Neural cell (in vitro differentiated cells): ENCODE measurements at regions not wholly inside any gene's neighbourhood (a gene's known extent, or its start where the extent isn't known, plus 50 kb on each side); places are given as distances from the start of the nearest gene placed in this dataset.
"Not testable (repeated sequence)": the region's sequence is repeated elsewhere in the genome, so short reads cannot be mapped to it uniquely, and the experiment has no call there.

Experiments used
- H2AFZ ChIP-seq: fragments of 200-600, 300-800 bp; sonication (generic), shearing (Covaris generic); 2 replicates; pipeline ENCODE4 v1.6.0; 2014; ENCODE audit warnings: low read depth, mild to moderate bottlenecking, antibody characterized with exemption, low read length, moderate library complexity
- H3F3A ChIP-seq: fragments of 200-600 bp; shearing (Covaris generic); 2 replicates; pipeline ENCODE4 v1.6.1; 2016; ENCODE audit warnings: mild to moderate bottlenecking, moderate library complexity, mixed read lengths, antibody characterized with exemption, low read length; ENCODE audit not compliant: insufficient read depth, poor library complexity, severe bottlenecking
- H3K27ac ChIP-seq: fragments of 200-600, 300-800 bp; sonication (generic), shearing (Covaris generic); 2 replicates; pipeline ENCODE4 v1.5.1; 2014; ENCODE audit warnings: mild to moderate bottlenecking, low read length, moderate library complexity
- H3K27me3 ChIP-seq: fragments of 300-800, 200-600 bp; sonication (generic), shearing (Covaris generic); 2 replicates; pipeline ENCODE4 v1.6.0; 2014; ENCODE audit warnings: mild to moderate bottlenecking, low read depth, low read length, moderate library complexity; ENCODE audit not compliant: insufficient read depth
- H3K36me3 ChIP-seq: fragments of 300-800, 200-600 bp; sonication (generic), shearing (Covaris generic); 2 replicates; pipeline ENCODE4 v1.5.1; 2014; ENCODE audit warnings: mild to moderate bottlenecking, antibody characterized with exemption, low read length, moderate library complexity; ENCODE audit not compliant: insufficient read depth
- H3K4me2 ChIP-seq: fragments of 300-800, 200-600 bp; sonication (generic), shearing (Covaris generic); 2 replicates; pipeline ENCODE4 v1.6.0; 2014; ENCODE audit warnings: mild to moderate bottlenecking, low read length
- H3K4me3 ChIP-seq: fragments of 300-800, 200-600 bp; sonication (generic), shearing (Covaris generic); 2 replicates; pipeline ENCODE4 v1.5.1; 2014; ENCODE audit warnings: mild to moderate bottlenecking, low read length, moderate library complexity
- H3K79me2 ChIP-seq: fragments of 200-600 bp; shearing (Covaris generic); replicated peaks from 2 replicates; pipeline ENCODE4 v1.6.0; 2014; ENCODE audit warnings: mild to moderate bottlenecking, low read length, moderate library complexity; ENCODE audit not compliant: insufficient read depth
- H3K9ac ChIP-seq: fragments of 300-800, 200-600 bp; sonication (generic), shearing (Covaris generic); 2 replicates; pipeline ENCODE4 v1.6.1; 2016; ENCODE audit warnings: mild to moderate bottlenecking, low read length, mixed read lengths
- H3K9me2 ChIP-seq: fragments of 200-600 bp; shearing (Covaris generic); 2 replicates; pipeline ENCODE4 v1.6.1; 2016; ENCODE audit warnings: mild to moderate bottlenecking, low read length, mixed read lengths; ENCODE audit not compliant: insufficient read depth
- H3K9me3 ChIP-seq: fragments of 200-600, 300-800 bp; sonication (generic), shearing (Covaris generic); 2 replicates; pipeline ENCODE4 v1.6.1; 2016; ENCODE audit warnings: mild to moderate bottlenecking, mixed run types, low read length, moderate library complexity, mixed read lengths
- H4K20me1 ChIP-seq: fragments of 200-600 bp; shearing (Covaris generic); 2 replicates; pipeline ENCODE4 v1.6.1; 2016; ENCODE audit warnings: mild to moderate bottlenecking, mixed run types; ENCODE audit not compliant: insufficient read depth
- CTCF ChIP-seq: fragments of 450-650 bp; IDR thresholded peaks from 2 replicates; pipeline ENCODE4 v1.5.1; 2014; ENCODE audit warnings: antibody characterized with exemption, mild to moderate bottlenecking, moderate library complexity; ENCODE audit not compliant: poor library complexity, severe bottlenecking
- EP300 ChIP-seq: fragments of 450-650 bp; conservative IDR thresholded peaks from 2 replicates; pipeline ENCODE4 v1.6.1; 2014; ENCODE audit warnings: antibody characterized with exemption, mild to moderate bottlenecking, moderate library complexity; ENCODE audit not compliant: poor library complexity, severe bottlenecking
- EZH2 ChIP-seq: fragments of 200-600, 300-800 bp; shearing (Covaris generic), sonication (generic); IDR thresholded peaks from 2 replicates; pipeline ENCODE4 v1.6.1; 2014; ENCODE audit warnings: antibody characterized with exemption, low read length, borderline replicate concordance, mild to moderate bottlenecking; ENCODE audit not compliant: insufficient read depth, poor library complexity, severe bottlenecking
- MXI1 ChIP-seq: fragments of 450-650 bp; conservative IDR thresholded peaks from 2 replicates; pipeline ENCODE4 v1.6.1; 2014; ENCODE audit warnings: antibody characterized with exemption, mild to moderate bottlenecking; ENCODE audit not compliant: poor library complexity, severe bottlenecking
- POLR2AphosphoS5 ChIP-seq: IDR thresholded peaks from 2 replicates; pipeline ENCODE4 v1.6.1; 2012
- RAD21 ChIP-seq: fragments of 450-650 bp; conservative IDR thresholded peaks from 2 replicates; pipeline ENCODE4 v1.6.1; 2014; ENCODE audit warnings: antibody characterized with exemption, mild to moderate bottlenecking, moderate library complexity
- REST ChIP-seq: IDR thresholded peaks from 2 replicates; pipeline ENCODE4 v1.6.1; 2012; ENCODE audit warnings: borderline replicate concordance
- SMC3 ChIP-seq: fragments of 450-650 bp; conservative IDR thresholded peaks from 2 replicates; pipeline ENCODE4 v1.6.1; 2014; ENCODE audit warnings: antibody characterized with exemption, mild to moderate bottlenecking, moderate library complexity; ENCODE audit not compliant: poor library complexity
- TAF1 ChIP-seq: IDR thresholded peaks from 2 replicates; pipeline ENCODE4 v1.6.1; 2012; ENCODE audit warnings: low read depth

GRCh38 chr4:75284831-75285230 is 229.4 kb downstream of the RCHY1 start:
- Histone ChIP-seq H3K27ac (no peak overlapping the region), H4K20me1 (no peaks in the 10 kb centered on the region)

GRCh38 chr4:75280461-75280860 is 233.7 kb downstream of the RCHY1 start:
- H3K9ac ChIP-seq, H2AFZ ChIP-seq, H3K27ac ChIP-seq, H4K20me1 ChIP-seq, H3K9me3 ChIP-seq, H3K9me2 ChIP-seq, H3K79me2 ChIP-seq, H3K4me2 ChIP-seq, H3K36me3 ChIP-seq, H3K4me3 ChIP-seq, H3F3A ChIP-seq, H3K27me3 ChIP-seq: not testable (repeated sequence)

More at GRCh38 chr4:75284831-75285230, 229.4 kb downstream of the RCHY1 start:
- H3K36me3 ChIP-seq, result no peaks in the 10 kb centered on the region
- H3K9me2 ChIP-seq, result no peaks in the 10 kb centered on the region
- no peak overlapping the region for H2AFZ ChIP-seq
- no peaks in the 10 kb centered on the region for H3K27me3 ChIP-seq
- no peaks in the 10 kb centered on the region for H3F3A ChIP-seq
- no peak overlapping the region for H3K9ac ChIP-seq
- TF ChIP-seq MXI1 (no peak), POLR2AphosphoS5 (no peak), EZH2 (no peak), CTCF (no peak), REST (no peak), RAD21 (no peak), SMC3 (no peak), TAF1 (no peak), EP300 (no peak)
- H3K9me3 ChIP-seq, result no peaks in the 10 kb centered on the region
- no peaks in the 10 kb centered on the region for H3K79me2 ChIP-seq
- H3K4me3 ChIP-seq, result no peak overlapping the region
- H3K4me2 ChIP-seq, result no peak overlapping the region

- no peaks in the 10 kb centered on the region for H3K36me3 ChIP-seq
- no peak for TF ChIP-seq POLR2AphosphoS5
- TF ChIP-seq CTCF, result no peak
- TF ChIP-seq MXI1, result no peak
- TF ChIP-seq SMC3, result no peak
- no peak for TF ChIP-seq RAD21
- no peak for TF ChIP-seq TAF1
- no peak for TF ChIP-seq EZH2
- TF ChIP-seq REST, result no peak
- no peak for TF ChIP-seq EP300
- H4K20me1 ChIP-seq, result no peaks in the 10 kb centered on the region
- H3K9me3 ChIP-seq, result no peaks in the 10 kb centered on the region
- H3K4me2 ChIP-seq, result no peak overlapping the region
- H3K27ac ChIP-seq, result no peak overlapping the region
- no peak overlapping the region for H3K4me3 ChIP-seq
- no peaks in the 10 kb centered on the region for H3K27me3 ChIP-seq
- no peaks in the 10 kb centered on the region for H3F3A ChIP-seq
- H3K9me2 ChIP-seq, result no peaks in the 10 kb centered on the region
- H3K79me2 ChIP-seq, result no peaks in the 10 kb centered on the region
- no peak overlapping the region for H2AFZ ChIP-seq
- no peak overlapping the region for H3K9ac ChIP-seq
These were observed 254.9 kb downstream of the RCHY1 start for GRCh38 chr4:75259306-75259705.
